Gastroesophageal sphincter (tissue), 3 donors: ENCODE measurements at regions not wholly inside any gene's neighbourhood (a gene's known extent, or its start where the extent isn't known, plus 50 kb on each side); places are given as distances from the start of the nearest gene placed in this dataset.

Experiments
- CTCF ChIP-seq, 4 experiments: fragments of 200-600 bp in 2 of 4; fragments of 450-650 bp in 2 of 4; sonication (generic) in 1 of 4; IDR thresholded peaks; one replicate each; pipeline ENCODE4 v1.5.1; 2017 to 2019; ENCODE audit warnings: antibody characterized with exemption in 4 of 4, mild to moderate bottlenecking in 2 of 4, moderate library complexity in 2 of 4
- POLR2A ChIP-seq, 2 donors: fragments of 450-650 bp; IDR thresholded peaks; one replicate each; pipeline ENCODE4 v1.6.1; 2017; ENCODE audit warnings: antibody characterized with exemption in 2 of 2, mild to moderate bottlenecking in 2 of 2, moderate library complexity in 1 of 2
- POLR2AphosphoS5 ChIP-seq: sonication (generic); formaldehyde crosslinking; IDR thresholded peaks from one replicate; pipeline ENCODE4 v1.6.1; 2017; ENCODE audit warnings: antibody characterized with exemption

- no peak for TF ChIP-seq CTCF (IDR thresholded peaks at IDR 0.05)
- no peak for TF ChIP-seq POLR2A (IDR thresholded peaks at IDR 0.05)
- TF ChIP-seq POLR2AphosphoS5 = no peak
These were observed 243.4 kb upstream of the PIK3R1 start for GRCh38 chr5:67971971-67972821.
